Immature natural killer cell (primary cell): ENCODE measurements at regions not wholly inside any gene's neighbourhood (a gene's known extent, or its start where the extent isn't known, plus 50 kb on each side); places are given as distances from the start of the nearest gene placed in this dataset.

Experiments
- DNase-seq, 3 donors: peaks; one replicate each; pipeline ENCODE4 v3.0.0; 2022; ENCODE audit warnings: mixed read lengths in 1 of 3
- H3K27ac Mint-ChIP-seq, 6 donors: one replicate each; pipeline ENCODE4 v1.8.0; 2020; ENCODE audit warnings: mixed read lengths in 6 of 6, mild to moderate bottlenecking in 5 of 6, inconsistent platforms in 4 of 6, moderate library complexity in 3 of 6
- H3K27me3 Mint-ChIP-seq, 3 donors: one replicate each; pipeline ENCODE4 v1.8.0; 2020 to 2021; ENCODE audit warnings: low read depth in 3 of 3, mild to moderate bottlenecking in 3 of 3, mixed read lengths in 3 of 3, moderate library complexity in 3 of 3, inconsistent platforms in 1 of 3
- H3K36me3 Mint-ChIP-seq, 3 donors: one replicate each; pipeline ENCODE4 v1.8.0; 2020; ENCODE audit warnings: mixed read lengths in 3 of 3, inconsistent platforms in 2 of 3, mild to moderate bottlenecking in 2 of 3
- H3K4me1 Mint-ChIP-seq, 2 donors: one replicate each; pipeline ENCODE4 v1.8.0; 2020; ENCODE audit warnings: inconsistent platforms in 2 of 2, mild to moderate bottlenecking in 2 of 2, mixed read lengths in 2 of 2, moderate library complexity in 1 of 2
- H3K4me3 Mint-ChIP-seq, 5 donors: one replicate each; pipeline ENCODE4 v1.8.0; 2020; ENCODE audit warnings: mild to moderate bottlenecking in 5 of 5, mixed read lengths in 5 of 5, inconsistent platforms in 3 of 5, moderate library complexity in 3 of 5
- H3K9me3 Mint-ChIP-seq, 6 donors: one replicate each; pipeline ENCODE4 v1.8.0; 2020; ENCODE audit warnings: mild to moderate bottlenecking in 6 of 6, mixed read lengths in 6 of 6, inconsistent platforms in 4 of 6, moderate library complexity in 3 of 6

GRCh38 chr2:122949523-122949922 is 1075.6 kb upstream of the CNTNAP5 start:
- no peak for DNase-seq
- Mint-ChIP-seq H3K27ac (no peak overlapping the region), H3K9me3 (peaks cover 15 to 61% (median 35%) of the 10 kb centered on the region in 6 donors), H3K27me3 (peaks cover 0 to 2% (median 0%) of the 10 kb centered on the region in 3 donors), H3K4me3 (no peak overlapping the region), H3K4me1 (no peaks in the 10 kb centered on the region), H3K36me3 (peaks cover 0 to 10% (median 4%) of the 10 kb centered on the region in 3 donors)

- Mint-ChIP-seq H3K4me1 (no peaks in the 10 kb centered on the region), H3K36me3 (peaks cover 0 to 5% (median 4%) of the 10 kb centered on the region in 3 donors), H3K4me3 (no peak overlapping the region), H3K27ac (no peak overlapping the region), H3K9me3 (peaks cover 13 to 54% (median 21%) of the 10 kb centered on the region in 6 donors), H3K27me3 (peaks cover 0 to 2% (median 0%) of the 10 kb centered on the region in 3 donors)
- no peak for DNase-seq
Observed at GRCh38 chr2:122955776-122956175, 1069.3 kb upstream of the CNTNAP5 start.

- H3K9me3 Mint-ChIP-seq: peaks cover 5 to 39% (median 13%) of the 10 kb centered on the region in 6 donors
- H3K4me1 Mint-ChIP-seq: no peaks in the 10 kb centered on the region
- no peak overlapping the region for H3K4me3 Mint-ChIP-seq
- H3K36me3 Mint-ChIP-seq: no peaks in the 10 kb centered on the region
- no peaks in the 10 kb centered on the region for H3K27me3 Mint-ChIP-seq
- H3K27ac Mint-ChIP-seq: no peak overlapping the region
- DNase-seq: no peak
Observed at GRCh38 chr2:122960759-122961641, 1064.1 kb upstream of the CNTNAP5 start.

GRCh38 chr2:122966461-122966860 is 1058.6 kb upstream of the CNTNAP5 start:
- Mint-ChIP-seq H3K4me1 (no peaks in the 10 kb centered on the region), H3K27ac (no peak overlapping the region)

GRCh38 chr2:122977580-122977979 is 1047.5 kb upstream of the CNTNAP5 start:
- no peak for DNase-seq
- H3K4me1 Mint-ChIP-seq: no peaks in the 10 kb centered on the region
- H3K4me3 Mint-ChIP-seq: no peak overlapping the region
- H3K27ac Mint-ChIP-seq: no peak overlapping the region
- H3K27me3 Mint-ChIP-seq: peaks cover 0 to 2% (median 0%) of the 10 kb centered on the region in 3 donors
- peaks cover 0 to 52% (median 18%) of the 10 kb centered on the region in 6 donors for H3K9me3 Mint-ChIP-seq
- H3K36me3 Mint-ChIP-seq: no peaks in the 10 kb centered on the region

More at GRCh38 chr2:122966461-122966860, 1058.6 kb upstream of the CNTNAP5 start:
- DNase-seq: no peak
- Mint-ChIP-seq H3K36me3 (peaks cover 0 to 2% (median 0%) of the 10 kb centered on the region in 3 donors), H3K9me3 (peaks cover 12 to 54% (median 24%) of the 10 kb centered on the region in 6 donors), H3K4me3 (no peak overlapping the region), H3K27me3 (no peaks in the 10 kb centered on the region)

- Mint-ChIP-seq H3K4me1 (no peaks in the 10 kb centered on the region), H3K27ac (no peak overlapping the region), H3K9me3 (peaks cover 2 to 57% (median 17%) of the 10 kb centered on the region in 6 donors), H3K36me3 (peaks cover 0 to 3% (median 0%) of the 10 kb centered on the region in 3 donors), H3K27me3 (no peaks in the 10 kb centered on the region), H3K4me3 (no peak overlapping the region)
- no peak for DNase-seq
Observed at GRCh38 chr2:122980671-122981070, 1044.4 kb upstream of the CNTNAP5 start.

- Mint-ChIP-seq H3K27me3 (no peaks in the 10 kb centered on the region), H3K4me3 (no peak overlapping the region), H3K4me1 (no peaks in the 10 kb centered on the region), H3K9me3 (peaks cover 2 to 61% (median 21%) of the 10 kb centered on the region in 6 donors), H3K27ac (no peak overlapping the region), H3K36me3 (peaks cover 0 to 3% (median 0%) of the 10 kb centered on the region in 3 donors)
- DNase-seq: no peak
Observed at GRCh38 chr2:122982936-122983335, 1042.2 kb upstream of the CNTNAP5 start.

GRCh38 chr2:122988395-122989221 is 1036.5 kb upstream of the CNTNAP5 start:
- DNase-seq: no peak
- Mint-ChIP-seq H3K27ac (no peak overlapping the region), H3K36me3 (no peaks in the 10 kb centered on the region), H3K4me3 (no peak overlapping the region), H3K27me3 (peaks cover 0 to 2% (median 0%) of the 10 kb centered on the region in 3 donors), H3K9me3 (peaks cover 2 to 45% (median 21%) of the 10 kb centered on the region in 6 donors), H3K4me1 (no peaks in the 10 kb centered on the region)

- Mint-ChIP-seq H3K36me3 (peaks cover 0 to 3% (median 0%) of the 10 kb centered on the region in 3 donors), H3K4me1 (no peaks in the 10 kb centered on the region), H3K27ac (no peak overlapping the region), H3K4me3 (no peak overlapping the region), H3K9me3 (peaks cover 2 to 36% (median 14%) of the 10 kb centered on the region in 6 donors), H3K27me3 (peaks cover 0 to 2% (median 0%) of the 10 kb centered on the region in 3 donors)
- DNase-seq: no peak
Observed at GRCh38 chr2:122993592-122993991, 1031.5 kb upstream of the CNTNAP5 start.

GRCh38 chr2:122999258-122999657 is 1025.8 kb upstream of the CNTNAP5 start:
- peaks cover 0 to 5% (median 0%) of the 10 kb centered on the region in 3 donors for H3K36me3 Mint-ChIP-seq
- H3K4me3 Mint-ChIP-seq: no peak overlapping the region
- H3K9me3 Mint-ChIP-seq: peaks cover 6 to 62% (median 24%) of the 10 kb centered on the region in 6 donors
- DNase-seq: no peak
- H3K4me1 Mint-ChIP-seq: no peaks in the 10 kb centered on the region
- H3K27me3 Mint-ChIP-seq: no peaks in the 10 kb centered on the region
- no peak overlapping the region for H3K27ac Mint-ChIP-seq

GRCh38 chr2:122999821-123000220 is 1025.3 kb upstream of the CNTNAP5 start:
- Mint-ChIP-seq H3K36me3 (peaks cover 0 to 6% (median 0%) of the 10 kb centered on the region in 3 donors), H3K9me3 (peaks cover 9 to 64% (median 27%) of the 10 kb centered on the region in 6 donors)
- DNase-seq: no peak

GRCh38 chr2:123002660-123003248 is 1022.3 kb upstream of the CNTNAP5 start:
- peaks cover 0 to 1% (median 0%) of the 10 kb centered on the region in 3 donors for H3K27me3 Mint-ChIP-seq
- no peak for DNase-seq
- no peak overlapping the region for H3K27ac Mint-ChIP-seq
- H3K36me3 Mint-ChIP-seq: peaks cover 0 to 9% (median 3%) of the 10 kb centered on the region in 3 donors
- H3K4me3 Mint-ChIP-seq: no peak overlapping the region
- no peaks in the 10 kb centered on the region for H3K4me1 Mint-ChIP-seq
- H3K9me3 Mint-ChIP-seq: peaks cover 13 to 68% (median 42%) of the 10 kb centered on the region in 6 donors

More at GRCh38 chr2:122999821-123000220, 1025.3 kb upstream of the CNTNAP5 start:
- Mint-ChIP-seq H3K27me3 (no peaks in the 10 kb centered on the region), H3K4me1 (no peaks in the 10 kb centered on the region), H3K27ac (no peak overlapping the region), H3K4me3 (no peak overlapping the region)

GRCh38 chr2:123015186-123015585 is 1009.9 kb upstream of the CNTNAP5 start:
- H3K27ac Mint-ChIP-seq: no peak overlapping the region

More at GRCh38 chr2:123015186-123015585, 1009.9 kb upstream of the CNTNAP5 start:
- no peak overlapping the region for H3K4me3 Mint-ChIP-seq
- DNase-seq: no peak
- H3K9me3 Mint-ChIP-seq: peaks cover 3 to 36% (median 18%) of the 10 kb centered on the region in 6 donors
- H3K27me3 Mint-ChIP-seq: peaks cover 0 to 3% (median 2%) of the 10 kb centered on the region in 3 donors
- no peaks in the 10 kb centered on the region for H3K4me1 Mint-ChIP-seq
- no peaks in the 10 kb centered on the region for H3K36me3 Mint-ChIP-seq
